ENCODE measurements at regions not wholly inside any gene's neighbourhood (a gene's known extent, or its start where the extent isn't known, plus 50 kb on each side); places are given as distances from the start of the nearest gene placed in this dataset.

GRCh38 chr11:104819603-104820002, 78.7 kb downstream of the CASP12 start:
- TF ChIP-seq CTCF (IDR thresholded peaks at IDR 0.05) (no peak), POLR2A (IDR thresholded peaks at IDR 0.05) (no peak)
